G401 (cell line): ENCODE measurements at regions not wholly inside any gene's neighbourhood (a gene's known extent, or its start where the extent isn't known, plus 50 kb on each side); places are given as distances from the start of the nearest gene placed in this dataset.

ENCODE experiments used
- DNase-seq: peaks from one replicate; pipeline ENCODE4 v3.0.0-alpha.2; 2015; ENCODE audit warnings: low spot score
- in situ Hi-C: cut with HindIII; loops from 2 replicates; pipeline ENCODE4 v1.10.0; 2016; ENCODE audit warnings: low sequenced_read_pairs, mixed read lengths

GRCh38 chr3:73326396-73326795 lies 264.9 kb downstream of the EBLN2 start:
- no peak for DNase-seq
- in situ Hi-C loops = no loop called here

GRCh38 chr3:73327052-73327451 lies 265.6 kb downstream of the EBLN2 start:
- in situ Hi-C loops = no loop called here

More at GRCh38 chr3:73327052-73327451, 265.6 kb downstream of the EBLN2 start:
- no peak for DNase-seq
